ENCODE measurements at regions not wholly inside any gene's neighbourhood (a gene's known extent, or its start where the extent isn't known, plus 50 kb on each side); places are given as distances from the start of the nearest gene placed in this dataset.

DNA sequence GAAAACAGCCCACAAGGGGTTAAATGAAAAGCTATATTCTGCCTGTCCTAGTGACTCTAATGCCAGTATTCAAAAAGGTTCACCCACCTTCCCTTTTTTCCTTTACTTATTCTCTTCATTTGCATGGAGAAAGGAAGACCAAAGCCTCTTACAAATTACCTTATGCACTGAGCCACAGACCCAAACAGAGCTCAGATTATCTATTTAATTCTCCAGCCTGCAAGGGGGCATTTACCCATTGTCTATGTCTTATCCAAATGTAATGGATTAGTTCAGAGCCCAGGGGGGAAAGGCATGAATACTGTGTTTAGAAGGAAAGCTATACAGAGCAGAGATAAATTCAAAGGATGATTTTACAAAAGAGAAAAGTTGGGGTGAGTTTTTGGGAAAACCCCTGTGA lies 388.5 kb downstream of the OMA1 start:
- TF ChIP-seq ELF1 (tag; IDR thresholded peaks at IDR 0.05), result no peak
- no peak for TF ChIP-seq ZBTB8A (IDR thresholded peaks at IDR 0.05; ENCODE audit: partially characterized antibody)
- TF ChIP-seq HDAC6 (IDR thresholded peaks at IDR 0.05; ENCODE audit: low read depth, low read length), result no peak
- no peak for TF ChIP-seq ZNF699 (CRISPR knock-in tag; IDR thresholded peaks at IDR 0.05; ENCODE audit: insufficient replicate concordance)
- TF ChIP-seq WHSC1 (IDR thresholded peaks at IDR 0.05; ENCODE audit: low read length), result no peak
- TF ChIP-seq, protein P1, sequence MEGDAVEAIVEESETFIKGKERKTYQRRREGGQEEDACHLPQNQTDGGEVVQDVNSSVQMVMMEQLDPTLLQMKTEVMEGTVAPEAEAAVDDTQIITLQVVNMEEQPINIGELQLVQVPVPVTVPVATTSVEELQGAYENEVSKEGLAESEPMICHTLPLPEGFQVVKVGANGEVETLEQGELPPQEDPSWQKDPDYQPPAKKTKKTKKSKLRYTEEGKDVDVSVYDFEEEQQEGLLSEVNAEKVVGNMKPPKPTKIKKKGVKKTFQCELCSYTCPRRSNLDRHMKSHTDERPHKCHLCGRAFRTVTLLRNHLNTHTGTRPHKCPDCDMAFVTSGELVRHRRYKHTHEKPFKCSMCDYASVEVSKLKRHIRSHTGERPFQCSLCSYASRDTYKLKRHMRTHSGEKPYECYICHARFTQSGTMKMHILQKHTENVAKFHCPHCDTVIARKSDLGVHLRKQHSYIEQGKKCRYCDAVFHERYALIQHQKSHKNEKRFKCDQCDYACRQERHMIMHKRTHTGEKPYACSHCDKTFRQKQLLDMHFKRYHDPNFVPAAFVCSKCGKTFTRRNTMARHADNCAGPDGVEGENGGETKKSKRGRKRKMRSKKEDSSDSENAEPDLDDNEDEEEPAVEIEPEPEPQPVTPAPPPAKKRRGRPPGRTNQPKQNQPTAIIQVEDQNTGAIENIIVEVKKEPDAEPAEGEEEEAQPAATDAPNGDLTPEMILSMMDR (IDR thresholded peaks at IDR 0.05 in 2 of 3, conservative IDR thresholded peaks at IDR 0.05 in 1 of 3; ENCODE audit: insufficient read depth in 2 of 3, low read depth in 1 of 3, low read length in 3 of 3), result no peak
- TF ChIP-seq NFIC (IDR thresholded peaks at IDR 0.05), result no peak
- no peak for TF ChIP-seq ATF1 (CRISPR knock-in tag; IDR thresholded peaks at IDR 0.05)
- no peak for TF ChIP-seq ATF1 (tag; IDR thresholded peaks at IDR 0.05)
- no peak for TF ChIP-seq POLR2A (conservative IDR thresholded peaks at IDR 0.05)

Data from K562 (cell line).